Erythroblast (primary cell): ENCODE measurements at regions not wholly inside any gene's neighbourhood (a gene's known extent, or its start where the extent isn't known, plus 50 kb on each side); places are given as distances from the start of the nearest gene placed in this dataset.

Source experiments
- GATA1 ChIP-seq: IDR thresholded peaks from 2 replicates; pipeline ENCODE4 v1.6.1; 2011; ENCODE audit warnings: low read depth, mild to moderate bottlenecking, control low read depth, low read length, moderate library complexity
- POLR2A ChIP-seq: IDR thresholded peaks from 2 replicates; pipeline ENCODE4 v1.6.1; 2011; ENCODE audit warnings: mild to moderate bottlenecking, low read length

GRCh38 chr15:47484997-47485396 is 232.3 kb upstream of the SEMA6D start:
- TF ChIP-seq POLR2A (no peak), GATA1 (no peak)
